Neural crest cell (in vitro differentiated cells): ENCODE measurements at regions not wholly inside any gene's neighbourhood (a gene's known extent, or its start where the extent isn't known, plus 50 kb on each side); places are given as distances from the start of the nearest gene placed in this dataset.

ENCODE experiments used
- DNase-seq: peaks from one replicate; pipeline ENCODE4 v3.0.0; 2021; ENCODE audit warnings: low read depth, mixed read lengths, low spot score
- H3K27ac Mint-ChIP-seq: one replicate; pipeline ENCODE4 v1.8.0; 2021; ENCODE audit warnings: mild to moderate bottlenecking, mixed read lengths; ENCODE audit not compliant: unreplicated experiment
- H3K27me3 Mint-ChIP-seq: 2 replicates; pipeline ENCODE4 v1.8.0; 2021; ENCODE audit warnings: low read depth, mild to moderate bottlenecking, mixed read lengths
- H3K36me3 Mint-ChIP-seq: 2 replicates; pipeline ENCODE4 v1.8.0; 2021; ENCODE audit warnings: low read depth, mild to moderate bottlenecking, mixed read lengths
- H3K4me1 Mint-ChIP-seq: 2 replicates; pipeline ENCODE4 v1.8.0; 2021; ENCODE audit warnings: mixed read lengths
- H3K4me3 Mint-ChIP-seq: one replicate; pipeline ENCODE4 v1.8.0; 2021; ENCODE audit warnings: mild to moderate bottlenecking, mixed read lengths
- H3K9me3 Mint-ChIP-seq: 2 replicates; pipeline ENCODE4 v1.8.0; 2021; ENCODE audit warnings: mixed read lengths
- CTCF ChIP-seq: fragments of 200-600 bp; sonication (generic); conservative IDR thresholded peaks from 2 replicates; pipeline ENCODE4 v1.5.0; 2021; ENCODE audit warnings: antibody characterized with exemption, mild to moderate bottlenecking

GRCh38 chr6:22519237-22519636 is 50.1 kb upstream of the HDGFL1 start:
- no peaks in the 10 kb centered on the region for H3K4me1 Mint-ChIP-seq
- H3K27me3 Mint-ChIP-seq: no peaks in the 10 kb centered on the region
- peaks cover 3% of the 10 kb centered on the region for H3K36me3 Mint-ChIP-seq
- no peak overlapping the region for H3K27ac Mint-ChIP-seq
- H3K9me3 Mint-ChIP-seq: peaks cover 3% of the 10 kb centered on the region
- no peak for DNase-seq
- no peak for TF ChIP-seq CTCF
- H3K4me3 Mint-ChIP-seq: no peak overlapping the region
